Progenitor cell of endocrine pancreas (in vitro differentiated cells): ENCODE measurements at regions not wholly inside any gene's neighbourhood (a gene's known extent, or its start where the extent isn't known, plus 50 kb on each side); places are given as distances from the start of the nearest gene placed in this dataset.

ENCODE experiments used
- DNase-seq: peaks from one replicate; pipeline ENCODE4 v3.0.0; 2021; ENCODE audit warnings: low spot score; ENCODE audit not compliant: unreplicated experiment
- H3K27ac Mint-ChIP-seq: 2 replicates; pipeline ENCODE4 v1.8.0; 2021; ENCODE audit warnings: mild to moderate bottlenecking, moderate library complexity, mixed read lengths
- H3K27me3 Mint-ChIP-seq: 2 replicates; pipeline ENCODE4 v1.8.0; 2021; ENCODE audit warnings: mixed read lengths
- H3K36me3 Mint-ChIP-seq: 2 replicates; pipeline ENCODE4 v1.8.0; 2022; ENCODE audit warnings: mixed read lengths; ENCODE audit not compliant: insufficient read depth
- H3K4me1 Mint-ChIP-seq: 2 replicates; pipeline ENCODE4 v1.8.0; 2021; ENCODE audit warnings: low read depth, mixed read lengths
- H3K4me3 Mint-ChIP-seq: 2 replicates; pipeline ENCODE4 v1.8.0; 2021; ENCODE audit warnings: low read depth, mild to moderate bottlenecking, moderate library complexity, mixed read lengths
- H3K9me3 Mint-ChIP-seq: 2 replicates; pipeline ENCODE4 v1.8.0; 2021; ENCODE audit warnings: low read depth, mixed read lengths
- TF ChIP-seq, protein P1 (sequence below): fragments of 200-600 bp; sonication (generic); IDR thresholded peaks from one replicate; pipeline ENCODE4 v1.5.0; 2021; ENCODE audit warnings: antibody characterized with exemption, mild to moderate bottlenecking; ENCODE audit not compliant: unreplicated experiment

DNA sequence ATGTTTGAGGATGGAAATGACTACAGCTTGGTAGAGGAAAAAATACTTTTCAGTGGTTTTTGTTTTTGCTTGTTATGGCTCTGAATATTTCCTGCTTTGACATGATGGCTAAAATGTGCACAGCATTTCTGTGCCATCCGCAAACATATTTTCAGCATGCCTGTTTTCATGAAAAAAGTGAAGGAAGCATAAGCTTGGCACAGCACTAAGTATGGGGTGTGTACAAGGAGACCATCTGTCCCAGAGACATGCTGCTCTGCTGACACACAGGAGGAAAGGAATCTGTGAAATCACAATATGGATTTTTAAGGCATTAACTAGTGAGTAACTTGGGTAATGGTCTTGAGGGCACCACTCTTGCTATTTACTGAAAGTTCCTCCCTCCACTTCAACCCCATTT is 595.5 kb downstream of the RWDD3 start:
- no peak overlapping the region for H3K27ac Mint-ChIP-seq
- H3K9me3 Mint-ChIP-seq, result no peaks in the 10 kb centered on the region
- DNase-seq, result no peak
- peaks cover 3% of the 10 kb centered on the region for H3K4me1 Mint-ChIP-seq
- no peak overlapping the region for H3K4me3 Mint-ChIP-seq
- TF ChIP-seq, protein P1, sequence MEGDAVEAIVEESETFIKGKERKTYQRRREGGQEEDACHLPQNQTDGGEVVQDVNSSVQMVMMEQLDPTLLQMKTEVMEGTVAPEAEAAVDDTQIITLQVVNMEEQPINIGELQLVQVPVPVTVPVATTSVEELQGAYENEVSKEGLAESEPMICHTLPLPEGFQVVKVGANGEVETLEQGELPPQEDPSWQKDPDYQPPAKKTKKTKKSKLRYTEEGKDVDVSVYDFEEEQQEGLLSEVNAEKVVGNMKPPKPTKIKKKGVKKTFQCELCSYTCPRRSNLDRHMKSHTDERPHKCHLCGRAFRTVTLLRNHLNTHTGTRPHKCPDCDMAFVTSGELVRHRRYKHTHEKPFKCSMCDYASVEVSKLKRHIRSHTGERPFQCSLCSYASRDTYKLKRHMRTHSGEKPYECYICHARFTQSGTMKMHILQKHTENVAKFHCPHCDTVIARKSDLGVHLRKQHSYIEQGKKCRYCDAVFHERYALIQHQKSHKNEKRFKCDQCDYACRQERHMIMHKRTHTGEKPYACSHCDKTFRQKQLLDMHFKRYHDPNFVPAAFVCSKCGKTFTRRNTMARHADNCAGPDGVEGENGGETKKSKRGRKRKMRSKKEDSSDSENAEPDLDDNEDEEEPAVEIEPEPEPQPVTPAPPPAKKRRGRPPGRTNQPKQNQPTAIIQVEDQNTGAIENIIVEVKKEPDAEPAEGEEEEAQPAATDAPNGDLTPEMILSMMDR, result no peak
- no peaks in the 10 kb centered on the region for H3K36me3 Mint-ChIP-seq
- H3K27me3 Mint-ChIP-seq, result no peaks in the 10 kb centered on the region

DNA sequence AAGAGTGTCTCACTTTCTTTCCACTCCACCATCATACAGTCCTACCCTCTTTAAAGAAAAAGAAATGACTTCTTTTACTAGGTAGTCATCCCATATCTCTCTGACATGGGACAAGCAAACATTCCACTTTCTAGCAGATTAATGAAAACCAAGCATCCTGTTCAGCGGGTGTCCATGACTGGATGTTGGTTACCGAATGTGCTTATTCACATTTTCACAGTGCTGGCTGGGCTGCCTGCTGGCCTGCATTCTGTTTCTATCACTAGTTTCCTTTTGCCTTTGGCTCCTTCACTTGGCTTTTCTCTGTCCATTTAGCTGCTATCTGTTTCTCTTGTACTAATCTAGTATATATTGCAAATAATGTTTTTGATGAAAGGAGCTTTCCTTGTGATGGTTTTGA is 598.4 kb downstream of the RWDD3 start:
- H3K27ac Mint-ChIP-seq, result no peak overlapping the region
- peaks cover 3% of the 10 kb centered on the region for H3K4me1 Mint-ChIP-seq
- no peaks in the 10 kb centered on the region for H3K27me3 Mint-ChIP-seq
- peaks cover 23% of the 10 kb centered on the region for H3K9me3 Mint-ChIP-seq
- peaks cover 6% of the 10 kb centered on the region for H3K36me3 Mint-ChIP-seq
- H3K4me3 Mint-ChIP-seq, result no peak overlapping the region
- DNase-seq, result no peak
- TF ChIP-seq, protein P1, result no peak

DNA sequence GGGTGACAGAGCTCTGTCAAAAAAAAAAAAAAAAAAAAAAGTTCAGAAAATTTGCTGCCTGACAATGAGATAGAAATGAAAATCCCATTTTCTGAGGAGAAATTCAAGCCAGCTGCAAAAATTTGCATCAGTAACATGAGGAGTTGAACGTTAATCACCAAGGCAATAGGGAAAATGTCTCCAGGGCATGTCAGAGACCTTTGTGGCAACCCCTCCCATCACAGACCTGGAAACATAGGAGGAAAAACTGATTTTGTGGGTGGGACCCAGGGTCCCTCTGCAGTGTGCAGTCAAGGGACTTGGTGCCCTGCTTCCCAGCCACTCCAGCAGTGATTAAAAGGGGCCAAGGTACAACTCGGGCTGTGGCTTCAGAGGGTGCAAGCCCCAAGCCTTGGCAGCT is 615.4 kb downstream of the RWDD3 start:
- Mint-ChIP-seq H3K4me3 (no peak overlapping the region), H3K27me3 (no peaks in the 10 kb centered on the region), H3K27ac (no peak overlapping the region), H3K9me3 (peaks cover 6% of the 10 kb centered on the region), H3K36me3 (no peaks in the 10 kb centered on the region), H3K4me1 (peaks cover 6% of the 10 kb centered on the region)
- TF ChIP-seq, protein P1, result no peak
- DNase-seq, result no peak

DNA sequence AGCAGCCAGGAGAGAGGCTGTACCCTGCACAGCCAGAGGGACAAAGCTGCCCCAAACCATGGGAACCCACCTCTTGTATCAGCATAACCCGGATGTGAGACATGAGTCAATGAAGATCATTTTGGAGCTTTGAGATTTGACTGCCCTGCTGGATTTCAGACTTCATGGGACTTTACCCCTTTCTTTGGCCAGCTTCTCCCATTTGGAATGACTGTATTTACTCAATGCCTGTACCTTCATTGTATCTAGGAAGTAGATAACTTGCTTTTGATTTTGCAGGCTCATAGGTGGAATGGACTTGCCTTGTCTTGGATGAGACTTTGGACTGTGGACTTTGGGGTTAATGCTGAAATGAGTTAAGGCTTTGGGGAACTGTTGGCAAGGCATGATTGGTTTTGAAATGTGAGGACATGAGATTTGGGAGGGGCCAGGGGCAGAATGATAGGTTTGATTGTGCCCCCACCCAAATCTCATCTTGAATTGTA is 616.2 kb downstream of the RWDD3 start:
- no peak overlapping the region for H3K4me3 Mint-ChIP-seq
- peaks cover 6% of the 10 kb centered on the region for H3K9me3 Mint-ChIP-seq
- H3K36me3 Mint-ChIP-seq, result no peaks in the 10 kb centered on the region
- no peak for DNase-seq
- no peaks in the 10 kb centered on the region for H3K27me3 Mint-ChIP-seq
- TF ChIP-seq, protein P1, result no peak
- peaks cover 6% of the 10 kb centered on the region for H3K4me1 Mint-ChIP-seq
- no peak overlapping the region for H3K27ac Mint-ChIP-seq

DNA sequence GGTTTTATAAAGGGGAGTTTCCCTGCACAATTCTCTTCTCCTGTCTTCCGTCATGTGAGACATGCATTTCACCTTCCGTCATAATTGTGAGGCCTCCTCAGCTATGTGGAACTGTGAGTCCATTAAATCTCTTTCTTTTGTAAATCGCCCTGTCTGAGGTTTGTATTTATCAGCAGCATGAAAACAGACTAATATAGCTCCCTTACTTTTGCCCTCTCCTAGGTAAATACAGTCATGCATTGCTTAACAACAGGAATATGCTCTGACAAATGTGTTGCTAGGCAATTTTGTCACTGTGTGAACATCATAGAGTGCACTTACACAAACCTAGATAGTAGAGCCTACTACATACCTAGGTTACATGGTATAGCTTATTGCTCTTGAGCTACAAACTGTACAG is 616.8 kb downstream of the RWDD3 start:
- TF ChIP-seq, protein P1, result no peak
- Mint-ChIP-seq H3K4me3 (no peak overlapping the region), H3K9me3 (peaks cover 6% of the 10 kb centered on the region), H3K36me3 (no peaks in the 10 kb centered on the region), H3K4me1 (peaks cover 6% of the 10 kb centered on the region), H3K27ac (no peak overlapping the region), H3K27me3 (no peaks in the 10 kb centered on the region)
- no peak for DNase-seq
